GM21786 (cell line): ENCODE measurements at regions not wholly inside any gene's neighbourhood (a gene's known extent, or its start where the extent isn't known, plus 50 kb on each side); places are given as distances from the start of the nearest gene placed in this dataset.

Source experiments
- ATAC-seq: cut with Tn5 transposase; IDR thresholded peaks from one replicate; pipeline ENCODE4 v1.9.1; 2021; ENCODE audit not compliant: unreplicated experiment

DNA sequence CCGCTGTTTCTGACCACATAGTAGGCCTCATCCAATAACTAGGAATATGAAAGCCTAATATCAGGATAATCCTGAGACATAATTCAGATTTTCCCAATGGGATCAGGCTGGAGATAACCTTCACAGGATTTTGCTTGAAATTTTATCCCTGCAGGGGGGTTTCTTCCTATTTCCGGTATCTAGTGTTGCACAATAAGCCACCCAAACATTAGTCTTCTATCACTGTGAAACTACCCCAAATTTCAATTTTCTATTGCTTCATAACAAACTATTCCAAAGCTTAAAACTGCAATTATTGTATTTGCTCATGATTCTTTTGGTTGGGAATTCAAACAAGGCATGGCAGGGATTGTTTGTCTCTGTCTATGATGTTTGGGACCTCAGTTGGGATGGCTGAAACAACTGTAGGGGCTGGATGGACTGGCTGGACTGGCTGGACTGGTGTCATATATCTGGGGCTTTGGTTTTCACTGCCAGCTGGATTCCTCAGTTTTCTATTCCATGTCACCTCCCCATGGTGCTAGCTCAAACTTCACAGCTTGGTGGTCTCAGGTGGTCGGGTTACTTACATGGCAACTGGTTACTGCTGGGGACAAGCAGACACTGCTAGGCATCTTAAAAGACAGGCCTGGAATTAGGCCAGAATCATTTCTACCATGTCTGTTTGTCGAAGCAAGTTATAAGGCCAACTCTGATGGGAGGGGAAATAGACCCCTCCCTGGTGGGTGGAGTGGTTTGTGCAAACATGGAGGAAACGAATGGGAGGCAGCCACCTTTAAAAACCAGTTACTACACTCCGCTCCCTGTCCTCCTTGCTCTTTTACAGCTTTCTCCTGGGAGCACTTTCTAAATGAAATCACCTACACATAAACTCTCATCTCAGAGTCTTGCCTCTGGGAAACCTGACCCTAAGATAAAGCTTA is 88.2 kb upstream of the STT3B start:
- ATAC-seq, result no peak

DNA sequence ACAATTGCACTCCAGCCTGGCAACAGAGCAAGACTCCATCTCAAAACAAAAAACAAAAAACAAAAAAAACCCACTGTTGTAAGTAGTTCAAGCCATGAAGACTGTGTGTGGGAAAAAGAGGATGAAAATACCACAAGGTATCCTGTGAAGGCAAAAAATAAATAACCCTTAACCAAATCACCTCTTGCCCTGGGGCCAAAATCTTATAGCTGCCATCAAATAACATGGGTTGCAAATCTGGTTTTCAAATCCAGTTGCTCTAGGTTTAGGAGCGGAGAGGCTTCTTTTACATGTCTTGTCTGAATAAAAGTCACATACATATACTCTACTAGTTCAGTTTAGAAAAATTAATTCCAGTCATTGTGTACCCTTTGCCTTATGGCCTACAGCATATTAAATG is 87.0 kb upstream of the STT3B start:
- no peak for ATAC-seq

DNA sequence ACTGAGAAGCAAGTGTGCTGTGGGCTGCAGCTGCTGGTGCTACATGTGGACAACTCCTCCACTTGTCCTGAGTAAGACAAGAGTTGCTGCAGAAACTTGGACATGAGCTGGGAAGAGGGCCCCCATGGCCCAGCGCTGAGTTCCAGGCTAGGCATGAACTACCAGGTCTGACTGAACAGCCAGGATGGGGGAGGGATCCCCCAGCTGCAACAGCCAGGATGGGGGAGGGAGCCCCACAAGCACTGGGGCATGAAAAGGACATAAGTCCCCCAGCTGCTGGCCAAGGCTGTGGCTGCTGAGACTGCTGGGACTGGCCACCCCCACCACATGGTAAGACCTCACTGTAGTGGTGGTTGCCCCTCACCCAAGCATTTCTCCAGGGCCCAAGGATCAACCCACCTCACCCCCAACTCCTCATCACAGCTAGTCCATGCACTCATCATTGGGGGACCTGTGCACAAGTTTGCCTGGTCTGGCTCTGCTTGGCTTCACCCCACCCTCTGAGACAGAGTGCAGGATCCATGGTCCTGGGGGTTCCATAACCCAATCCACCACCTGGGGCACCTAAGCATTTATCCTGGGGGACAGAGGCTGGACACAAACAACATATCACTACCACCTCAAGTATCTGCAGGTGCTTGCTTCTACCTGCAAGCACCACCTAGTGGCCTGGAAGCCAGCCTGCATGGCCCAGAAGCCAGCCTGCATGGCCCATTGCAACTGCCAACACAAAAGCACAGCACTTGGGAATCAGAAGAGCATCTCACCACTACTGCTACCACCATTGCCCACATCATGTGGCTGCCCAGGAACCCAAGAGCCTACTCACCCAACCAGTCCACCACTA is 84.5 kb upstream of the STT3B start:
- peak; percentile 69 for ATAC-seq

DNA sequence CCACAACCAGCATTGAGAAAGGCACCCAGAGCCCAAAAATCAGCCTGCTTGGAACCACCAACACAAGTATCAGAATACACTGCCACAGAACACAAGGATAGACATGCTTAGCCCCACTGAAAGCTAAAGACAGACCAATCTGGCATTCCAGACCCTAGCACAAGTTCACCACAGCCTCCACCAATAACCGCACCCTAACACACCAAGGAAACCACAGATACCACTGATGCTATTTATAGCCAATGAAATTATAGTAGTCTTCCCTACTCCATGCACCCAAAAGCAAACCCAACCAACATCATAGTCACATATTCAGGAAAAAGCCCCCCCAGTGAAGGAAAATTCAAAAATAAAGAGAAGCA is 83.9 kb upstream of the STT3B start:
- peak; percentile 28 for ATAC-seq

DNA sequence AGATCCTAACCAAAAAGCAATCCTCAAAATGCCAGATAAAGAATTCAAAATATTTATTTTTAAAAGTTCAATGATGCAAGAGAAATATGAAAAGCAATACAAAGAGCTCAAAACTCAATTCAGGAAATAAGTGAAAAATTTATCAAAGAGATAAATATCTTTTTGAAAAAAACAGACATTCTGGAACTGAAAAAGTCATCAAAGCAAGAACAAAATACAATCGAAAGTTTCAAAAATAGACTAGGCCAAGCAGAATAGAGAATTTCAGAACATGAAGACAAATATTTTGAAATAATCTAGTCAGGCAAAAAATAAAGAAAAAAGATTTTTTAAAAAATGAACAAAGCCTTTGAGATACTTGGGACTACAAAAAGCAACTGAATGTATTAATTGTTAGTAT is 83.4 kb upstream of the STT3B start:
- ATAC-seq, result no peak

DNA sequence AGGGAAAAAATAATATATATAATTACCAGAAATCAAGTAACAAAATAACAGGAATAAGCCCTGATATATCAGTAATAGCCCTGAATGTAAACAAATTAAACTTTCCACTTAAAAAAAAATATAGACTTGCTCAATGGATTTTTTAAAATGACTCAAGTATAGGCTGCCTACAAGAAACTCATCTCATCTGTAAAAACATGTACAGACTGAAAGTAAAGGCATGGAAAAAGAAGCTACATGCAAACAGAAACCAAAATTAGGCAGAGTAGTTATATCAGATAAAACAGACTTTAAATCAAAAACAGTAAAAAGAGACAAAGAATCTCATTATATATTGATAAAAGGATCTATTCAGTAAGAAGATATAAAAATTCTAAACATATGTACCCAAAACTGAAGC is 82.4 kb upstream of the STT3B start:
- no peak for ATAC-seq

DNA sequence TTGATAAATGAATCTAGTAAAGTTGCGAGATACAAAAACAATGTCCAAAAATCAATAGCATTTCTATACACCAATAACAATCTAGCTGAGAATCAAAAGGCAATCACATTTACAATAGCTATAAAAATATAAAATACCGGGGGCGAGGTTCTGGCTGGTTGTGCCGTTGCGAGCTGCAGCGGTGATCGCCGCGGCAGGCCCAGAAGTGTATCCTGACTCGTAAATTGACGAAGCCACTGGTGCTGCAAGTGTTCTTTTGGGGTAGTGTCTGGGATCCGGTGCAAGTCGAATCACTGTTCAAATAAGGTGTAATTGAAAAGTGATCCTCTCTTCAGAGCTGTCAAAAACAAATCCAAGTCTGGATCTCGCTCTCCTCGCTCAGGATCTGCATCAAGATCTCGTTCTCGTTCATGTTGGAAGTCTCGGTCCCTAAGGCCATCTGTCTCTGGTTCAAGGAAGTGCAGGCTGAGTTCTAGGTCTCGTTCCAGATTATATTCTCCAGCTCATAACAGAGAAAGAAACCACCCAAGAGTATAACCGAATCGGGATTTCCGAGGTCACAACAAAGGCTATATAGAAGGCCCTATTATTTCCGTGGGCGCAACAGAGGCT is 80.1 kb upstream of the STT3B start:
- no peak for ATAC-seq

DNA sequence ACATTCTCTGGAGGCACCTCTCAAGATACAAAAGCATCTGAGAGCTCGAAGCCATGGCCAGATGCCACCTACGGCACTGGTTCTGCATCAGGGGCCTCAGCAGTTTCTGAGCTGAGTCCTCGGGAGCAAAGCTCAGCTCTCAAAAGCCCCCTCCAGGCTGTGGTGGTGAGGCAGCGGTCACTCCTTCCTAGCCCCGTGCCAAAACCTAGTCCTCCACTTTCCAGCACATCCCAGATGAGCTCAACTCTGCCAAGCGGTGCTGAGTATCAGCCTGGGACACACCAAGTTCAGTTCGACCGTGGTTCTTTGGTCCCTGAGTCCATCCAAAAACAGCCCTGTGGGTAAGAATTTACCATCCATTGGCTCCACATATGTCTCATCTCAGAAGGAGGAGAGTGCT is 79.3 kb upstream of the STT3B start:
- ATAC-seq, result no peak

DNA sequence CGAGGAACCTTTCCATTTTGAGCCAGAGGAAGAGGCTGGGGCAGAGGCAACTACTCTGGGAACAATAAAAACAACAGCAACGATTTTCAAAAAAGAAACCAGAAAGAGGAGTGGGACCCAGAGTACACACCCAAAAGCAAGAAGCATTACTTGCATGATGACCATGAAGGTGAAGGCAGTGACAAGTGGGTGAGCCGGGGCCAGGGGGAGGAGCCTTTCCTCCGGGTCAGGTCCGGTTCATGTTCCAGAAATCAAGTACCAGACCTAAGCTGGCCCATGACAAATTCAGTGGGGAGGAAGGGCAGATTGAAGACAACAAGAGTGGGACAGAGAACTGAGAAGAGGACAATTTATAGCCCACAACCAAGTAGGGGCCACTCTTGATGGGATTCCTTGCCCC is 77.2 kb upstream of the STT3B start:
- no peak for ATAC-seq

DNA sequence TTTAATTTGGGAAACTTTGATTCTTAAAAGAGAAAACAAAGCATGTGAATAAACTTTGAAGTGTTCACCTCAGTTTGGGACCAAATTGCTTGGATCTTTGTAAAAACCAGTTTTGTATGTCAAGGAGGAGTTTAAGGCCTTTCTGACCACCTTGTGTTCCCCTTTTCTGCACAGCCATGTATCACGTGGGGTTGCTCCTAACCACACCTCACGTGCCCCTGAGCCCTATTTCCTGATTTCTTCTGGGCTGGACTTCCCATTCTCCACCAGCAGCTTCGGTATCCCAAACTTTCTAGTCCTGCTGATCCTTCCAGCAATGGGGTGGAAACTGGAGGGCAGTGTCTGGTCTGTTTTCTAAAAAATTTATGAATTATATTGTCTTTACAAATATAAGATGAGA is 76.4 kb upstream of the STT3B start:
- no peak for ATAC-seq

DNA sequence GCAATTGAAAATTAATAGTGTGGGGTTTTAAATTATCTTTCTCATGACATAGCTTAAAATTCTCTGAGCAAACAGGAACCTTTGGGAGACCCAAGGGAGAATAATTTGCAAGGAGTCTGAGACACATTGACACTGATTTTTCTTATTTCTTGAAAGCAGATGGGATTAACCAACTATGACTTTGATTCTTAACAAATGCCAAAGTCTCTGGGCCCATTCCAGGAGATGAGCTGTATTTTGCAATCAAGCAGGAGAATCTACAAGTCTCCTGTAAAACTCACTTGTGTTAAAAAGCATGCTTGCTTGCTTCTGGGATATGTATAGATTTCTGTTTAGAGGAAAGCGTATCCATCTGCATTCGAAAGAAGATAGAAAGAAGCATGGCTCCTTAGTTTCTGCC is 71.3 kb upstream of the STT3B start:
- no peak for ATAC-seq

DNA sequence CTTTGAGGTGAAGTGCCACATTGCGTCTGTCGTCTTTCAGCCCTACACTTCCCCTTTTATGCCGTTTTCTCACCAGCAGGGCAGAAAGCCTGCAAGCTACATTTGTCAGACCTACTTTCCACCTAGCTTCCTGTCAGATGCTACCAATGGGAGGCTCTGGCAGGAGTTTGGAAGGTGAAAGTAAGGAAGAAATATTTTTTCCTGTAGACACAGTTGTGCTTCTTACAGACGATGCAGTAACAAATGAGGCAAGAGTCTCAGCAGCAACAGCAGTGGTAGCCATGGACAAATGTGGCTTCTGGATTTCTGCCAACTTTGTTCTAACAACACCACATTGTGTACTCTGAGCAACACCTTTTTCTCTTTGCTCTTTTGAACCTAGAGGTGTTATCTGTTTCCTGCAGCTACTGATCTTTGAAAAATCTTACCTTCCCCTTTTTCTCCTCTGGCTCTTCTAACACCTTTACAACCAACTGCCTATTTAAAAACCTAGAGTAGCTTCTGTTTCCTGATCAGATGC is 70.6 kb upstream of the STT3B start:
- ATAC-seq, result peak; percentile 86

DNA sequence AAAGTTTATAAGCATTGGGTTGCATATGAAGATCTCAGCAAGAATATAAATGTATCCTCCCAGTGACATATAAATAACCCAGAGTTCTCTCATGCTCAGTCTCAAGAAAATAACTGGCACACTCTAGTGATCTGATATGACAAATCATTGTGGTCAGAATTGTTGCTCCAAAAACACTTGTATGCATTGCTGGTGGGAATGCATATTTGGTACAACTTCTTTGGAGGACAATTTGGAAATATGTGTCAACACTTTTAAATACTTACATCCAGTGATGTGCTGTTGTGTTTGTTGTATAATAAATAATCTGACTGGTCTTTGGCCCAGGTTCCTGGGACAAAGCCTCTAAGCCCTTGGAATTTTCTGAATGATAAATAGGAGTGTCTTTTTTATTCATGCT is 66.7 kb upstream of the STT3B start:
- no peak for ATAC-seq

DNA sequence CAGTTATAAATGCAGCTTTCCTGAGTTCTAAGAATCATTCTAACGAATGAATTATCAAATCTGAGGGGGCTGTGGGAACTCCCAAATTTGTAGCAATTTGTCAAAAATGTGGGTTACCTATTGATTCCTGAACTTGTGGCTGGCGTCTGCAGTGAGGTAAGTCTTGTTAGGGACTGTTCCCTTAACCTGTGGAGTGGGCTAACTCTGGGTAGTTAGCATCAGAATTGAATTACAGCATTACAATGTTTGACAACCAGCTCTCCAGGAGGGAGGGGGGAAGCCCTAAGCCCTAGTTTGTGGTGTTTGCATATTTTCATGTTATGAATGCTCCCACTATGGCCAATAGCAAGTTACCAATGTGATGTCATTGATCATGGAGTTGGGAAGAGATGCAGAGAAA is 65.9 kb upstream of the STT3B start:
- ATAC-seq, result no peak

DNA sequence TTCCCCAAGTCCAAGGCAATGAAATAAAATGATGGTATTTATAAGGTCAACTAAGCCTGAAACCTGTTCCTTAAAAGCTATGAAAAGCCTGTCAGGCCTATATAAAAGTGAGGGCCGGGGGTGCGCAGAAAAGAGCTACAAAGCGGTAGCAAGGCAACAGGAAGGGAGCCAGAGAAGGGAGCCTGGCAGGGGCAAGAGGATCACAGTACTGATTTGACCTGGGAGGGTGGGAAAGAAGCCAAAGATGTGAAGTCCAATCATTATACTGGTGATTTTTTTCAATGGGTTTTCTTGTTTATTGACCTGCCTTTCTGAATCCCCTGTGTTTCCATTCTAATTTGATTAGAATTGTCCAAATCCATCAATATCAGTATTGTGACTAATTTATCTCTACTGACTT is 64.3 kb upstream of the STT3B start:
- ATAC-seq, result no peak

DNA sequence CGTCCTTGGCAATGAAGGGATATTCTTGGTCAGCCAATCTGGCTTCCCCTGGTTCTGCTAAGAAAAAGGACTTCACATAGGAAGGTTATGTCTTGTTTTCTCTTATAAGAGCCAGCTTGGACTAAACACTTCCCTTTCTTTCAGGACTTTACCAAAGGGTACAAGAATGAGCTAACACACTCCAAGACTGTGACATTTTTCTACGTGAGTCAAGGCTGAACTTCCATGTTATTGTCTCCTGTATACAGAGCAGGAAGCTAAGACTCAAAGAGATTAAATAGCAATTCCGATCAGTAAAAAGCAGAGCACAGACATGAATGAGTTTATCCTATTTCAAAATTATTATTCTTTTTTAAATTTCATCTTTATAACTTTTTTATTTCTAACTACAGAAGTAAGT is 63.3 kb upstream of the STT3B start:
- ATAC-seq, result no peak

DNA sequence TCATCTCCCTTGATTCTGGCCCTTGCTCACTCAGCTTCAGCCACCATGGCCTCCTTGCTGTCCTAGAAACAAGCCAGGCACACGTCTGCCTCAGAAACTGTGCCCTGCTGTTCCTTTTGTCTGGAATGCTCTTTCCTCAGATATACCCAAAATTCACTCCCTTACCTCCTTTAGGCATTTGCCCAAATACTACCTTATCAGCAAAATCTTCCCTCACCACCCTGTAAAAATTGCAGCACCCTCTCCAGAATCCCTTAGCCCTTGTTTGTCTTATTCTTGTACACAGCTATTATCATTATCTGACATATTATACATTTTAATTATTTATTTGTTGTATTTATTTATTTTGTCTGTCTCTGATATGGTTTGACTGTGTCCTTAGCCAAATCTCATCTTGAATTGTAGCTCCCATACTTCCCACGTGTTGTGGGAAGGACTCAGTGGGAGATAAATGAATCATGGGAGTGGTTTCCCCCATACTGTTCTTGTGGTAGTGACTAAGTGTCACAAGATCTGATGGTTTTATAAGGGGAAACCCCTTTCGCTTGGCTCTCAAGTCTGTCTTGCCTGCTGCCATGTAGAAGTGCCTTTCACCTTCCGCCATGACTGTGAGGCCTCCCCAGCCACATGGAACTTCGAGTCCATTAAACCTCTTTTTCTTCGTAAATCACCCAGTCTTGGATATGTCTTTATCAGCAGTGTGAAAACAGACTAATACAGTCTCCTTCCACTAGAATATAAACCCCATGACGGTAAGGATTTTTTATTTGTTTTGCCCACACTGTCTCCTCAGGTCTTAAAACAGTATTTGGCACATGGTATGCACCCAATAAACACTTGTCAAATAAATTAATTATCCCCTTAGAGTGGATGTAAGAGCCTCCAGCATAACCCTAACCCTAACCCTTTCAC is 60.0 kb upstream of the STT3B start:
- no peak for ATAC-seq

DNA sequence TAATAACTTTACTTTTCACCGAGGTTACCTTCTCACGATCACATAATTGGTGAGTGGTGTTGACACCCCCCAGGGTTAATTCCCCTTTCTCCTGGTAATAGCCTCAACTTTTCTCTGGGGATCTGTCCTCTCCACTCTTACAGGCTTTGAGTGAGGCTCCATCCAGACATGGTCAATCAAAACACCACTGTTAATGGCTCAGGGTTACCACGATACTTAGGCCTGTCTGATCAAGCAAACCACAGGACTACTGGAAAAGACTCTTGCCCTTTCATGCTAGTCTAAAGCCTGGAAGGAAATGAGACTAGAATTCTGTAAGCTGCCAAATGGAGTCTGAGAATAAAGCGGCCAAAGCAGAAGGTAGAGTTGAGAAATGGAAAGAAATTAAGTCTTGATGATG is 56.5 kb upstream of the STT3B start:
- ATAC-seq, result no peak

DNA sequence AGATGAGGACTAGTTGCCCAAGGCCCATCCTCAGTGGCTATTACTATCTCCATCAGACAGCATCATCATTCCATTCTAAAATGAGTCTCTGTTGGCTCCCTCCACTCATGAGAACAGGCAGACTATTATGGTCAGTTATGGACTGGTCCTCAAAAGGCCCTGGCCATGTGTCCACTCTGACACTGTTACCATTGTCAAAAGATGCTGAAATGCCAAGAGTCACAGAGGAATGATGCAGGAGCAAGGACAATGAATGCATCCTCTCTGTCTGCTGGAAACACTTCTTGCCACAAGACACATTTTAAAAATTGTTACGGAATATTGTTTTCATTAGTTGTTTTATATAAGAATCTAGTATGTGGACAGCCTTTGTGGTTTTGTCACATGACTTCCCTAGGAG is 53.3 kb upstream of the STT3B start:
- no peak for ATAC-seq

DNA sequence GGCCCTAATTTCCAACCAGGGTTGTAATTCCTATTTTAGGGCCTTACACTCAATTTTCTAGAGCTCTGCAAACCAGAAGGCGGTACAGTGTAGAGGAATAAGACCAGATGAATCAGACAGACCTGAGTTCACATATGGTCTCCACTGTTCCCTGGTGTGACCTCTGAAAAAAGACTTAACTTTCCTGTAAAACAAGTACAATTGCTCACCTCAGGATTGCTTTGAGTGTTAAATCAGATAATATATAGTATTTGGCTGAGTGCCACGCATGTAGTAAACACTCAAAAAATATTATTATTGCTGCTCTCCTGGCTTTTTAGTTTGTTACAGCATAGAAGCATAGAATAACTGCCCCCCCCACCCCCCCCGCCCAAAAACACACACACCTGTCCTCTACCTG is 51.0 kb upstream of the STT3B start:
- no peak for ATAC-seq
